Activated T-helper 2 cell treated with anti-CD3 and anti-CD28 coated beads, Interferon-gamma antibody, Interleukin-2, Interleukin-4, amounts not matched to agents 10 μg/mL and 5 μg/mL and 100 μg/mL, durations not matched to agents 14 hours and 24 hours and 36 hours (primary cell): ENCODE measurements at regions not wholly inside any gene's neighbourhood (a gene's known extent, or its start where the extent isn't known, plus 50 kb on each side); places are given as distances from the start of the nearest gene placed in this dataset.

ENCODE experiments used
- DNase-seq: peaks from one replicate; pipeline ENCODE4 v3.0.0; 2021; ENCODE audit warnings: low spot score
- H3K27ac Mint-ChIP-seq: one replicate; pipeline ENCODE4 v1.8.0; 2021; ENCODE audit warnings: mixed read lengths
- H3K27me3 Mint-ChIP-seq: one replicate; pipeline ENCODE4 v1.8.0; 2021; ENCODE audit warnings: low read depth, mixed read lengths
- H3K36me3 Mint-ChIP-seq: one replicate; pipeline ENCODE4 v1.8.0; 2021; ENCODE audit warnings: low read depth, mixed read lengths
- H3K4me1 Mint-ChIP-seq: one replicate; pipeline ENCODE4 v1.8.0; 2021; ENCODE audit warnings: low read depth, mixed read lengths
- H3K4me3 Mint-ChIP-seq: one replicate; pipeline ENCODE4 v1.8.0; 2021; ENCODE audit warnings: low read depth, mild to moderate bottlenecking, moderate library complexity, mixed read lengths
- H3K9me3 Mint-ChIP-seq: one replicate; pipeline ENCODE4 v1.8.0; 2021; ENCODE audit warnings: mixed read lengths
- intact Hi-C: fragments of 100-400 bp; cut with micrococcal nuclease; formaldehyde crosslinking; loops from one replicate; pipeline ENCODE4 v1.15.1; 2023

DNA sequence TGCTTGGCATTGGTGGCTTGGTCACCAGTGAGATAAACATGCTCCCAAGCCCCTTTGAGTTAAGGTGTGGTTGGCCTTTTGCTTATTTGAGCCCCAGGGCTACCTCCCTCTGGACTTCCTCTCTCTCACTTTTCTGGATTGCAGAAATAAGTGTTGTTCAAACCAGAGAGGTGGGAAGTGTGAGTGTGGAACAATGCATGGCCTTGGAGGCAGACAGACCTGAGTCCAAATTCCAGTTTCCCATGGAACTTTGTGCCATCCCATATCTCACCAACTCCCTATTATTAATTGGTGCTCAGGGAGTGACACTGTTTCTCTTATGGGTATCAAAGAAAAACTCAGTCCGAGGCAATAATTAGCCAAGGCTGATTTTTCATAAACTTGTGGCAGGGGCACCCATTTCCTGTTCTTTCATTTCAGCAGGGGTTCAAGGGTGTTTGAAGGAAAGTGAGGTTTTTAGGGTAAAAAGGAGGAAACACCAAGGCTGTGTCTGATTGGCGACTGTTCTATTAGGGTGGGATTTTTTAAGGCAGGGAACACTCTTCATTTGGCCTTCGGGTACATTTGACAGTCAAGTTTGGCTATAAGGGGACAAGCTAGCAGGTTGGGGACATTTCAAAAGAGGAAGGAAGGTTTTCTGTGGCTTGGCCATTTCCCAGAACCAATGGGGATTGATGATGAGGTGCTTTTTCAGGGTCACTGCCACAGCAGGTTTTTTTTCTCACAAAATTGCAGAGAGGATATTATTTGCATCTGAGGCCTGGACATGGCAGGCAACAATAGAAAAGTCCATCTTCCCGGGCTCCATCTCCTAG is 148.8 kb upstream of the NPY start:
- Mint-ChIP-seq H3K27ac (no peak overlapping the region), H3K4me1 (no peaks in the 10 kb centered on the region), H3K9me3 (no peaks in the 10 kb centered on the region), H3K4me3 (no peak overlapping the region), H3K36me3 (no peaks in the 10 kb centered on the region), H3K27me3 (peaks cover 12% of the 10 kb centered on the region)
- intact Hi-C loops = no loop called here
- no peak for DNase-seq

DNA sequence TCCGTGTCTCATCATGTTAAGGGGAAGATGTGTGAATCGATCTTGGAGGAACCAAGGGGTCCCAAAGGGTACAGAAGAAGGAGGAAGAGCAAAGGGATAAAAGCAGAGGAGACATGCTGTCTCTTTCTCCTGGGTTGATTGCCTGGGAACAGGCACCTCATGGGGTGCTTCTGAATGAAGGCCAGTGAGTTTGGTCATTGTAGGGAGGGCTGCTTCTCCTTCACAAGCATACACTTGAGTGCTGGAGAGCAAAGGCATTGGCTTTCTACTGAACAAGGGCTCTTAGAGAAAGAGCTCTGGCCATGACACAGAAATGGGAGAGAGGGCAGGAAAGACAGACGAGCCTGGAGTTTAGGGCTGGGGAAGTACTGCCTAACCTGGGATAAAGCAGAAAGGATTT is 146.7 kb upstream of the NPY start:
- intact Hi-C loops = no loop called here
- no peak for DNase-seq
- Mint-ChIP-seq H3K27ac (no peak overlapping the region), H3K36me3 (no peaks in the 10 kb centered on the region), H3K4me3 (no peak overlapping the region), H3K4me1 (no peaks in the 10 kb centered on the region), H3K9me3 (no peaks in the 10 kb centered on the region), H3K27me3 (peaks cover 10% of the 10 kb centered on the region)

DNA sequence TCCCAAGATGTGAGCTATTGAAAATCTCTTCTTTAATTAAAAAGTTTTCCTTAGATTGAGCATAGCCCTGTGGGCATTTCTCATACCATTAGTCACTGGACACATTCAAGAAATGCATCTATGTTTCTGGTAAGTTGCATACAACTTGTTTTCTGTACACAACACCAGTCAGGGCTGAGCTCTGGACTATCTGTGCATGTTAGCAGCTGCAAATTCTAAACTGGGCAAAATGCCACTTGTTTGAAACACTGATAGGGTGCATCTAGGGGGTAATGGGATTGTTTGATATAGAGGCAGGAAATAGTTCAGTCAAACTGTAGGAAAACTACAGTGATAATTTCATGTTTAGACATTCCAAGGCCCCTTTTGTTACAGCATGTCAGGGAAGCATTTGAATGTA is 145.6 kb upstream of the NPY start:
- Mint-ChIP-seq H3K27me3 (peaks cover 10% of the 10 kb centered on the region), H3K36me3 (no peaks in the 10 kb centered on the region), H3K9me3 (no peaks in the 10 kb centered on the region), H3K4me3 (no peak overlapping the region), H3K4me1 (no peaks in the 10 kb centered on the region), H3K27ac (no peak overlapping the region)
- DNase-seq = no peak
- intact Hi-C loops = no loop called here

DNA sequence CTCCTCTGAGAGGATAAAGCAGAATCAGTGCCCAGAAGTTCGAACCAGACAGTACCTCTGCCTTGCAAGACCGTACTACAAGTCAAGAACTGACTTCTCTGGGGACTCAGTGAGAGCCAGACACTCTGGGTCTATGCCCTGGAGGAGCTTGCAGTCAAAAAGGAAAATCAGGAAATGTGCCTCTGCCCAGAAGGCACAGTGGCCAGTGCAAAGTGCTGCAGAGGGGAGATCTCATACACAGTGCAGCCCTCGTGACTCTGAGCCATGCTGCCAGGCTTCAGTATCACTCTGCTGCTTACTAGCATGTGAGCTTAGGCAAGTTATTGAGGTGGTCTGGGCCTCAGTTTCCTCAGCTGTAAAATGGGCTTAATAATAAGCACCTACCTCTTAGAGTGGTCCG is 144.0 kb upstream of the NPY start:
- intact Hi-C loops = no loop called here
- H3K9me3 Mint-ChIP-seq = no peaks in the 10 kb centered on the region

GRCh38 chr7:24141874-24142509 is 142.0 kb upstream of the NPY start:
- Mint-ChIP-seq H3K27me3 (peaks cover 7% of the 10 kb centered on the region), H3K9me3 (no peaks in the 10 kb centered on the region), H3K4me1 (no peaks in the 10 kb centered on the region), H3K36me3 (no peaks in the 10 kb centered on the region), H3K27ac (no peak overlapping the region), H3K4me3 (no peak overlapping the region)
- intact Hi-C loops = no loop called here
- DNase-seq = no peak

More for the DNA sequence above, 144.0 kb upstream of the NPY start:
- Mint-ChIP-seq H3K27ac (no peak overlapping the region), H3K4me1 (no peaks in the 10 kb centered on the region), H3K36me3 (no peaks in the 10 kb centered on the region), H3K4me3 (no peak overlapping the region), H3K27me3 (peaks cover 10% of the 10 kb centered on the region)
- DNase-seq = no peak

DNA sequence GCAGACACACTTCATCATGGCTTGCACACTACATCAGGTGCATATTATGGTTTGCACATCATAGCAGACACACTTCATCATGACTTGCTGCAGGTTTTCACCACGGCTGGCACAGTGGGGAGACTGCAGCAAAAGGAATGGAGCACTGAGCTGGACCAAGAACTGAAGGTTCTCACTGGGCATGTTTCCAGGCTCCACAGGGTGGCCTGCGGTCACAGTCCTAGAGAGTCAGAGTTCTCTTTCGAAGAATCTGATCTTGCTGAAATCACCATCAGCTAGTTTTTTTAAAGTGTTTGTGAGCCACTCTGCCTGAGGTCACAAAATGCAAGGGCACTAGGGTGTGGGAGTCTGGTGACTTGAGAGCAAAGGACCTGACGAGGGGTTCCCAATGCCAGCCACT is 140.4 kb upstream of the NPY start:
- Mint-ChIP-seq H3K4me1 (no peaks in the 10 kb centered on the region), H3K9me3 (no peaks in the 10 kb centered on the region), H3K4me3 (no peak overlapping the region), H3K27ac (no peak overlapping the region), H3K36me3 (no peaks in the 10 kb centered on the region), H3K27me3 (no peaks in the 10 kb centered on the region)
- no peak for DNase-seq
- intact Hi-C loops = no loop called here

DNA sequence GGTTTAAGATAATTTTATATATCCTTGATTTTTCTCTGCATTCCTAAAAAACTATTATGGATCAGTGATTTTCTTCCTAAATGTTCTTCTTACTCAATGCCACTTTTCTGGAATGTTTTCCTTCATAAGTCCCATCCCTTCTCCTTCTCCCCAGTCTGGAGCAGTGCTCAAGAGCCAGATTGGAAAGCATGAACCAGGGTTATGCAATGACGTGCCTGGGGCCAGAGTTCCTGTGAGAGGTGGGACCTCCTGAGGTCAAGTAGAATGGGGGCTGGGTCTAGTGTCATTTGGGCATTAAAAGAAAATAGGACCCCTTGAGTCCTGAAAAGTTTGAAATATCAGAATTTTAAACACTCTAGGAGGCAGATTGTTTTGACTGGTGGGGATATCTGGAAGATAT is 132.0 kb upstream of the NPY start:
- DNase-seq = no peak
- Mint-ChIP-seq H3K4me3 (no peak overlapping the region), H3K27me3 (peaks cover 3% of the 10 kb centered on the region), H3K4me1 (no peaks in the 10 kb centered on the region), H3K36me3 (no peaks in the 10 kb centered on the region), H3K9me3 (peaks cover 15% of the 10 kb centered on the region), H3K27ac (no peak overlapping the region)
- intact Hi-C loops = no loop called here

GRCh38 chr7:24152356-24152755 is 131.6 kb upstream of the NPY start:
- DNase-seq = no peak
- H3K9me3 Mint-ChIP-seq = peaks cover 15% of the 10 kb centered on the region
- intact Hi-C loops = no loop called here
- no peaks in the 10 kb centered on the region for H3K36me3 Mint-ChIP-seq
- H3K27me3 Mint-ChIP-seq = peaks cover 4% of the 10 kb centered on the region
- H3K4me1 Mint-ChIP-seq = no peaks in the 10 kb centered on the region
- H3K27ac Mint-ChIP-seq = no peak overlapping the region
- no peak overlapping the region for H3K4me3 Mint-ChIP-seq

GRCh38 chr7:24152877-24153472 is 131.0 kb upstream of the NPY start:
- Mint-ChIP-seq H3K4me3 (no peak overlapping the region), H3K4me1 (no peaks in the 10 kb centered on the region), H3K36me3 (no peaks in the 10 kb centered on the region), H3K27me3 (peaks cover 6% of the 10 kb centered on the region), H3K27ac (no peak overlapping the region), H3K9me3 (peaks cover 15% of the 10 kb centered on the region)
- DNase-seq = no peak
- intact Hi-C loops = no loop called here

- intact Hi-C loops = no loop called here
Measured at GRCh38 chr7:24157666-24158065, 126.3 kb upstream of the NPY start.

DNA sequence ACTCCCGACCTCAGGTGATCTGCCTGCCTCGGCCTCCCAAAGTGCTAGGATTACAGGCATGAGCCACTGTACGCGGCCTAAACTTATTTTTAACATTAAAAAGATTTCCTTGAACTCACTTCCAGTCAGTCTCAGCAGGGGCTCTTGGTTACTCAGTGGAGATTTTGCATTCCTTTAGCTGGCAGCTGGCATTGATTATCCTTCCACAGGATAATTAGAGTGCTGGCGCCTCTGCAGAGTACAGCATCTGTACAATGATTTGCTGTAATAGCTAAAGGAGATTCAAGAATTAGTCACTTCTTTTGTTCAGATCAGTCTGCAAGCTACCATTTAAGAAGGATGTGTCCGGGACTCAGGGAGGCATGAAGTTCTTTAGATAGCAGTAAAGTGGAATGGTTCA is 125.0 kb upstream of the NPY start:
- no peak overlapping the region for H3K27ac Mint-ChIP-seq
- H3K4me1 Mint-ChIP-seq = no peaks in the 10 kb centered on the region
- DNase-seq = no peak
- H3K9me3 Mint-ChIP-seq = no peaks in the 10 kb centered on the region
- peaks cover 3% of the 10 kb centered on the region for H3K27me3 Mint-ChIP-seq
- H3K4me3 Mint-ChIP-seq = no peak overlapping the region
- intact Hi-C loops = no loop called here
- no peaks in the 10 kb centered on the region for H3K36me3 Mint-ChIP-seq

More at GRCh38 chr7:24157666-24158065, 126.3 kb upstream of the NPY start:
- Mint-ChIP-seq H3K36me3 (no peaks in the 10 kb centered on the region), H3K27ac (no peak overlapping the region), H3K9me3 (no peaks in the 10 kb centered on the region), H3K27me3 (peaks cover 3% of the 10 kb centered on the region), H3K4me1 (no peaks in the 10 kb centered on the region), H3K4me3 (no peak overlapping the region)
- no peak for DNase-seq

DNA sequence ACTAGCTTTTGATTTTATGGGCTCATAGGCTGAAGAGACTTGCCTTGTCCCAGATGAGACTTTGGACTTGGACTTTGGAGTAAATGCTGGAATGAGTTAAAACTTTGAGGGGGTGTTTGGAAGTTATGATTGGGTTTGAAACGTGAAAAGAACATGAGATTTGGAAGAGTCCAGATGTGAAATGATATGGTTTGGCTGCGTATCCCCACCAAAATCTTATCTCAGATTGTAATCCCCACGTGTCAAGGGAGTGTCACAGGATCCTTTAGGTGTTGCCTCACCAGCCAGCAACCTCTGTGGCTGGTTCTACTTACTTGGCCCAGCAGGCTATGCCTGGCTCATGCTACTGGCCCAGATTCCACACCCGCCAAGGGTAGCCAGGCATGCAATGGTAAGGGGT is 119.6 kb upstream of the NPY start:
- H3K36me3 Mint-ChIP-seq = no peaks in the 10 kb centered on the region
- H3K27ac Mint-ChIP-seq = no peak overlapping the region
- intact Hi-C loops = no loop called here
- H3K4me3 Mint-ChIP-seq = no peak overlapping the region
- DNase-seq = no peak
- no peaks in the 10 kb centered on the region for H3K9me3 Mint-ChIP-seq
- no peaks in the 10 kb centered on the region for H3K4me1 Mint-ChIP-seq
- peaks cover 2% of the 10 kb centered on the region for H3K27me3 Mint-ChIP-seq

GRCh38 chr7:24169077-24169624 is 114.8 kb upstream of the NPY start:
- H3K27me3 Mint-ChIP-seq = peaks cover 2% of the 10 kb centered on the region
- intact Hi-C loops = no loop called here
- no peak for DNase-seq
- H3K4me1 Mint-ChIP-seq = no peaks in the 10 kb centered on the region
- H3K36me3 Mint-ChIP-seq = no peaks in the 10 kb centered on the region
- no peak overlapping the region for H3K27ac Mint-ChIP-seq
- H3K4me3 Mint-ChIP-seq = no peak overlapping the region
- H3K9me3 Mint-ChIP-seq = no peaks in the 10 kb centered on the region
